ENCODE measurements at regions not wholly inside any gene's neighbourhood (a gene's known extent, or its start where the extent isn't known, plus 50 kb on each side); places are given as distances from the start of the nearest gene placed in this dataset.

- ATAC-seq = no peak
- H3K4me3 ChIP-seq = no peak overlapping the region
- no peak overlapping the region for H2AFZ ChIP-seq
- H4K20me1 ChIP-seq (replicated peaks; ENCODE audit: insufficient read depth) = no peaks in the 10 kb centered on the region
- no peak overlapping the region for H3K4me2 ChIP-seq
- TF ChIP-seq POLR2AphosphoS5 (IDR thresholded peaks at IDR 0.05; ENCODE audit: low read depth) = no peak
- TF ChIP-seq JUNB (IDR thresholded peaks at IDR 0.05; ENCODE audit: unreplicated experiment) = no peak
- TF ChIP-seq NANOG (IDR thresholded peaks at IDR 0.05; ENCODE audit: borderline replicate concordance) = no peak
- no peak for TF ChIP-seq ZNF114 (CRISPR knock-in tag; IDR thresholded peaks at IDR 0.05)
- no peak for TF ChIP-seq EZH2 (IDR thresholded peaks at IDR 0.05; ENCODE audit: low read depth, unreplicated experiment)
- TF ChIP-seq EZH2phosphoT487 (IDR thresholded peaks at IDR 0.05; ENCODE audit: unreplicated experiment) = no peak
- TF ChIP-seq CREB1 (CRISPR knock-in tag; IDR thresholded peaks at IDR 0.05; ENCODE audit: low read depth) = no peak
- TF ChIP-seq REST (IDR thresholded peaks at IDR 0.05; ENCODE audit: unreplicated experiment) = no peak
- TF ChIP-seq STAT1 (IDR thresholded peaks at IDR 0.05; ENCODE audit: unreplicated experiment) = no peak
- TF ChIP-seq ETS1 (IDR thresholded peaks at IDR 0.05) = no peak
- no peak for TF ChIP-seq ZNF462 (CRISPR knock-in tag; IDR thresholded peaks at IDR 0.05)
- no peak for TF ChIP-seq ZNF331 (CRISPR knock-in tag; IDR thresholded peaks at IDR 0.05; ENCODE audit: low read depth)
- TF ChIP-seq CTCF (conservative IDR thresholded peaks at IDR 0.05; ENCODE audit: low read depth in 2 of 2) = no peak
- H3K9me2 ChIP-seq (ENCODE audit: insufficient read depth) = no peaks in the 10 kb centered on the region; the same call in 1 of the 2 replicates
- Mint-ChIP-seq H3K9me3 (no peaks in the 10 kb centered on the region), H3K4me3 (no peak overlapping the region), H3K27ac (no peak overlapping the region), H3K4me1 (peaks cover 4% of the 10 kb centered on the region), H3K27me3 (ENCODE audit: insufficient read depth, low read depth, poor library complexity) (no peaks in the 10 kb centered on the region), H3K36me3 (ENCODE audit: low read depth) (no peaks in the 10 kb centered on the region)
- H3K79me2 ChIP-seq (replicated peaks; ENCODE audit: insufficient read depth) = no peaks in the 10 kb centered on the region
- H3K36me3 ChIP-seq (ENCODE audit: insufficient read depth) = no peaks in the 10 kb centered on the region
- H3K27ac ChIP-seq (ENCODE audit: low read depth) = no peak overlapping the region
- no peaks in the 10 kb centered on the region for H3K4me1 ChIP-seq (ENCODE audit: insufficient read depth)
- no peaks in the 10 kb centered on the region for H3F3A ChIP-seq (replicated peaks; ENCODE audit: low read depth)
- DNase-seq (ENCODE audit: low spot score) = no peak
- H3K27me3 ChIP-seq (ENCODE audit: insufficient read depth) = no peaks in the 10 kb centered on the region
Measured at GRCh38 chr4:60579335-60579734, 620.8 kb upstream of the ADGRL3 start.
